Activated B cell treated with CpG ODN at 0.5 μM for 24 hours (primary cell): ENCODE measurements at regions not wholly inside any gene's neighbourhood (a gene's known extent, or its start where the extent isn't known, plus 50 kb on each side); places are given as distances from the start of the nearest gene placed in this dataset.

Experiments
- ATAC-seq: fragments of 200-7000 bp; cut with Tn5 transposase; one replicate; pipeline ENCODE4 v1.10.0; 2021; ENCODE audit warnings: low read depth, mild to moderate bottlenecking, moderate library complexity
- CTCF ChIA-PET: fragments of 350-600 bp; sonication (Branson Sonifier 250); formaldehyde crosslinking; loops from one replicate; lab custom pipeline; 2021; ENCODE audit warnings: antibody characterized with exemption; lab: Charles Lee
- POLR2A ChIA-PET: fragments of 350-600 bp; sonication (Branson Sonifier 250); formaldehyde crosslinking; loops from one replicate; lab custom pipeline; 2021; ENCODE audit warnings: antibody characterized with exemption; lab: Charles Lee
- DNase-seq: peaks from one replicate; pipeline ENCODE4 v3.0.0; 2022
- H3K27ac Mint-ChIP-seq: one replicate; pipeline ENCODE4 v1.8.0; 2020; ENCODE audit warnings: mixed read lengths
- H3K27me3 Mint-ChIP-seq: one replicate; pipeline ENCODE4 v1.8.0; 2021; ENCODE audit warnings: mixed read lengths
- H3K36me3 Mint-ChIP-seq: one replicate; pipeline ENCODE4 v1.8.0; 2021; ENCODE audit warnings: low read depth, mixed read lengths
- H3K4me1 Mint-ChIP-seq: one replicate; pipeline ENCODE4 v1.8.0; 2021; ENCODE audit warnings: mixed read lengths
- H3K4me3 Mint-ChIP-seq: one replicate; pipeline ENCODE4 v1.8.0; 2020; ENCODE audit warnings: mild to moderate bottlenecking, mixed read lengths
- H3K9me3 Mint-ChIP-seq: one replicate; pipeline ENCODE4 v1.8.0; 2020; ENCODE audit warnings: mixed read lengths
- intact Hi-C: fragments of 100-400 bp; cut with micrococcal nuclease; formaldehyde crosslinking; loops from one replicate; pipeline ENCODE4 v1.15.1; 2024
- TF ChIP-seq, protein P1 (sequence below): fragments of 200-600 bp; IDR thresholded peaks from one replicate; pipeline ENCODE4 v1.8.0; 2022; ENCODE audit warnings: antibody characterized with exemption, mild to moderate bottlenecking

DNA sequence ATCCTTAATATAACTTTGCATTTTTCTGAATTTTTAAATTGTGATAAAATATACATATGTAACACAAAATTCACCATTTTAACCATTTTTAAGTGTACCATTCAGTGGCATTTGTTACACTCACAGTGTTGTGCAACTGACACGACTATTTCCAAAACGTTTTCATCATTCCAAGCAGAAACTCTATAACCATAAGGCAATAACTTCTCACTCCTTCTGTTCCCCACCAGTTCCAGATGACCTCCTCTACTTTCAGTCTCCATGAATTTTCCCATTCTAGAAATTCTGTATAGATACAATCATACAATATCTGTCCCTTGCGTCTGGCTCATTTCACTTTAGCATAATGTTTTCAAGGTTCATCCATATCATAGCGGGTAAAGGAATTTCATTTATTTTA, 223.5 kb upstream of the TTC14 start:
- TF ChIP-seq, protein P1, sequence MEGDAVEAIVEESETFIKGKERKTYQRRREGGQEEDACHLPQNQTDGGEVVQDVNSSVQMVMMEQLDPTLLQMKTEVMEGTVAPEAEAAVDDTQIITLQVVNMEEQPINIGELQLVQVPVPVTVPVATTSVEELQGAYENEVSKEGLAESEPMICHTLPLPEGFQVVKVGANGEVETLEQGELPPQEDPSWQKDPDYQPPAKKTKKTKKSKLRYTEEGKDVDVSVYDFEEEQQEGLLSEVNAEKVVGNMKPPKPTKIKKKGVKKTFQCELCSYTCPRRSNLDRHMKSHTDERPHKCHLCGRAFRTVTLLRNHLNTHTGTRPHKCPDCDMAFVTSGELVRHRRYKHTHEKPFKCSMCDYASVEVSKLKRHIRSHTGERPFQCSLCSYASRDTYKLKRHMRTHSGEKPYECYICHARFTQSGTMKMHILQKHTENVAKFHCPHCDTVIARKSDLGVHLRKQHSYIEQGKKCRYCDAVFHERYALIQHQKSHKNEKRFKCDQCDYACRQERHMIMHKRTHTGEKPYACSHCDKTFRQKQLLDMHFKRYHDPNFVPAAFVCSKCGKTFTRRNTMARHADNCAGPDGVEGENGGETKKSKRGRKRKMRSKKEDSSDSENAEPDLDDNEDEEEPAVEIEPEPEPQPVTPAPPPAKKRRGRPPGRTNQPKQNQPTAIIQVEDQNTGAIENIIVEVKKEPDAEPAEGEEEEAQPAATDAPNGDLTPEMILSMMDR: no peak
- ATAC-seq: no peak
- Mint-ChIP-seq H3K4me1 (no peaks in the 10 kb centered on the region), H3K27ac (no peak overlapping the region), H3K27me3 (no peaks in the 10 kb centered on the region), H3K9me3 (peaks cover 3% of the 10 kb centered on the region), H3K4me3 (no peak overlapping the region), H3K36me3 (no peaks in the 10 kb centered on the region)
- POLR2A ChIA-PET: no interaction called here
- intact Hi-C loops: no loop called here
- CTCF ChIA-PET: interaction anchor here (0.6 kb wide), 1 partner anchor 102 kb away, joined by 3 read pairs; no protein-coding TSS in a partner anchor
- no peak for DNase-seq

DNA sequence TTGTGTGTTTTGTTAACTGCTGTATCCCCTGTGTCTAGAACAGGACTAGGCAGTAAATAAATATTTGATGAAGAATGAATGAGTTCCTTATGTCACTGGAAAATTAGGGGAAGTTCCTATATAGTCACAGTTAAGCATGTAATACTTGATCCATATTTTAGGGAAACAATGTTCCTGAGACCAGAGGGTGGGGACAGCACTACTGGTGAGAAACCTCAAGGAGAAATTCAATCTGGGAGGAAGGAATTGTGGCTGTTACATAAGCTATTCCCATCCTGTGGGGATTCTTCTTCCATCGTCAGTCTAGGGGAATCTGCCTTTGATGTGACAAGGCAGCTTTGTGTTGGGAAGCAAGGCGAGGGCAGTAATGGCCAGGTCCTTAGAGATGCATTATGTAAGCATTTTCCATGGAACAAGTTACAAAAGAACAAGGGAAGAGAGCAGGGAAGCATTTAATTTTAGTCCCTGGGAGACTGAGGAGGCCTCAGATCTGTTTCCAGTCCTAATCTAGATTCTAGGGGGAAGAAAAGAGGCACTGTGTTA, 219.3 kb upstream of the TTC14 start:
- ATAC-seq: no peak
- Mint-ChIP-seq H3K27me3 (no peaks in the 10 kb centered on the region), H3K4me1 (no peaks in the 10 kb centered on the region), H3K27ac (no peak overlapping the region), H3K36me3 (no peaks in the 10 kb centered on the region), H3K9me3 (no peaks in the 10 kb centered on the region), H3K4me3 (no peak overlapping the region)
- intact Hi-C loops: no loop called here
- TF ChIP-seq, protein P1: no peak
- ChIA-PET POLR2A (no interaction called here), CTCF (no interaction called here)
- no peak for DNase-seq

DNA sequence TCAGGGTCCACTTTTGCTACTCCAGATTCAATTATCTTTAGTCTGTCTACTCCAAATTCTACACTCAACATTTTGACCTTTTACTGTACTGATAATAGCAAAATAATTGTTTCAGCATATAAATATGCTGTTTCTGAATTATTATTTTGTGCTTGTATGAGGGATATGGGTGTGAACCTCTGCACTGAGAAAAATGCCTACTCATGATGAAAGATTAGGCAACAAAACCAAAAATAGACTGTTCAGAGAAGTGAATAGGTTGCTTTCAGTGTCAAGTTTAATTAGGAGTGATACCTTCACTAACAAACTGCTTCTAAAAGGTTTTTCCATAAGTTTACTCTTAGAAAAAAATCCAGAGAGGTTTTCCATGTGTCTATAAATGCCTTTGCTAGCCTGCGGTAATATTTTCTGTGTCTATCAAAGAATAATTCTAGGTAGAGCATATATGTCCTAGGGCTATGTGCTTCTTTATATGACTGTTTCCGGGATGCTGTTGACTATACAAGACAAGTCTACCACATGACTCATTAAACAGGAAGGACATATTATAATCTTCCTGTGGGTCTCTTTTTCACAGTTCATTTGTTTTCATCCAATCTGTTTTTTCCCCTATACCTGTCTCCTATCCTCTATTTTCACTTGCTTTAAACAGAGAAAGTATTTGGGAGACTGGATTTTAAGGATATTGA, 218.5 kb upstream of the TTC14 start:
- POLR2A ChIA-PET: no interaction called here
- DNase-seq: no peak
- H3K4me3 Mint-ChIP-seq: no peak overlapping the region
- H3K36me3 Mint-ChIP-seq: no peaks in the 10 kb centered on the region
- CTCF ChIA-PET: no interaction called here
- H3K9me3 Mint-ChIP-seq: no peaks in the 10 kb centered on the region
- TF ChIP-seq, protein P1: no peak
- intact Hi-C loops: no loop called here
- H3K4me1 Mint-ChIP-seq: no peaks in the 10 kb centered on the region
- ATAC-seq: no peak
- no peaks in the 10 kb centered on the region for H3K27me3 Mint-ChIP-seq
- no peak overlapping the region for H3K27ac Mint-ChIP-seq

DNA sequence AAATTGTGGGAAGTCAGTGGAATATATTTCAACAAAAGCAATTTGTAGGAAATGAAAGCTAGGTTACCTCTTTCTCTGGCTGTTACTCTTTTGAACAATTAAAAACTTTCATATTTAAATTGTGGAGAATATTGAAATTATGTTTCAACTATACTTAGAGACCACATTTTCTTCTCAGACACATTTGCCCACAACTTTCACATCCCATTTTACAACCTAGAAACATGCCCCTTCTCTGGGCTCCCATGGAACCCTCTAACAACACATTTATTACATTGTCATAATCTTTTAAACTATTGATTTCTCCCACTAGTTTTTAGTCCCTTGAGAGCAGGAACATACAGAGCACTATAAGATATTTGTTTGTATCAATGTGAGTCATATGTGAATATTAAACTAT, 211.7 kb upstream of the TTC14 start:
- Mint-ChIP-seq H3K4me3 (no peak overlapping the region), H3K27ac (no peak overlapping the region), H3K9me3 (no peaks in the 10 kb centered on the region), H3K27me3 (no peaks in the 10 kb centered on the region), H3K4me1 (no peaks in the 10 kb centered on the region), H3K36me3 (no peaks in the 10 kb centered on the region)
- DNase-seq (no peak), ATAC-seq (no peak)
- intact Hi-C loops: no loop called here
- TF ChIP-seq, protein P1: no peak
- CTCF ChIA-PET: no interaction called here
- POLR2A ChIA-PET: no interaction called here

DNA sequence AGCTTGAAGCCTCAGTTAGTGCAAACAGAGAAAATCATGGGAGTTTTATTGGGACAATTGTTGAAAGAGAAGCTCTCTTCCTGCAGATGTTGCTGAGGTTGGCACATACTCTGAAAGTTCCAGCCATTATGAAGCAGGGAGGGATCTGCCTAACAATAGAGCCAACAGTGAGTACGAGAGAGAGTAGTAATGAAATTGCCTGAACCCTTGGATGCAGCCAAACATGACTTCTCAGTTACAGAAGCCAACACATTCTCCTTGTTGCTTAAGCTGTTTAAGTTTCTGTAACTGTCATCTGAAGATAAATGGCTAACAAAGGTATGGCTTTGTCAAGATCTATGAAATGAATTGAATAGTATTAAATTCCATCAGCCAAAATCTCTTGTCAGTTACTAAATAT, 211.0 kb upstream of the TTC14 start:
- Mint-ChIP-seq H3K4me1 (no peaks in the 10 kb centered on the region), H3K4me3 (no peak overlapping the region), H3K36me3 (no peaks in the 10 kb centered on the region), H3K27ac (no peak overlapping the region), H3K27me3 (no peaks in the 10 kb centered on the region), H3K9me3 (no peaks in the 10 kb centered on the region)
- TF ChIP-seq, protein P1: no peak
- intact Hi-C loops: no loop called here
- no peak for ATAC-seq
- ChIA-PET CTCF (no interaction called here), POLR2A (no interaction called here)
- no peak for DNase-seq
